HCT116 (cell line): ENCODE measurements at regions not wholly inside any gene's neighbourhood (a gene's known extent, or its start where the extent isn't known, plus 50 kb on each side); places are given as distances from the start of the nearest gene placed in this dataset.

Experiments
- ATAC-seq: fragments of 200-7000 bp; cut with Tn5 transposase; 2 replicates; pipeline ENCODE4 v1.9.1; 2020; ENCODE audit warnings: mild to moderate bottlenecking, moderate library complexity
- BruUV-seq: library from RNA; stranded (reverse); fragments of 400-500 nt; replicated peaks from 2 replicates; lab custom pipeline; 2021; lab: Mats Ljungman, UMichigan
- CTCF ChIA-PET: fragments of 300-600 bp; sonication (Branson Sonifier 250); formaldehyde crosslinking; loops from one replicate; lab custom pipeline; 2021; ENCODE audit warnings: antibody characterized with exemption; lab: Charles Lee
- POLR2A ChIA-PET: fragments of 300-600, 350-600 bp; sonication (Branson Sonifier 250); formaldehyde crosslinking; loops from one replicate; lab custom pipeline; 2021; ENCODE audit warnings: antibody characterized with exemption; lab: Charles Lee
- RAD21 ChIA-PET, 2 experiments: fragments of 300-600 bp; sonication (Branson Sonifier 250); formaldehyde crosslinking; loops; one replicate each; lab custom pipeline; 2023; ENCODE audit warnings: low total read pairs in 2 of 2; ENCODE audit not compliant: uncharacterized antibody in 2 of 2, unreplicated experiment in 2 of 2, low non-redundant PET in 1 of 2; lab: Charles Lee
- DNase-seq: peaks from one replicate; pipeline ENCODE4 v3.0.0-alpha.2; 2010; ENCODE audit warnings: low read depth, low spot score
- H2AFZ ChIP-seq: fragments of 200-600 bp; shearing (Covaris generic), sonication (generic); 2 replicates; pipeline ENCODE4 v1.6.1; 2017; ENCODE audit warnings: low read depth, mixed run types, mixed read lengths, antibody characterized with exemption, low read length; ENCODE audit not compliant: poor library complexity, severe bottlenecking
- H3K27ac ChIP-seq: 2 replicates; pipeline ENCODE4 v1.5.1; 2012; ENCODE audit warnings: low read depth, low read length
- H3K27me3 ChIP-seq: fragments of 200-600 bp; sonication (generic); 2 replicates; pipeline ENCODE4 v1.6.1; 2016; ENCODE audit warnings: mixed run types, low read length, mixed read lengths; ENCODE audit not compliant: insufficient read depth
- H3K36me3 ChIP-seq, 2 experiments: fragments of 200-500 bp in 1 of 2; fragments of 200-600 bp in 1 of 2; sonication (Bioruptor generic) in 1 of 2; sonication (generic) in 1 of 2; 2 replicates each; pipeline versions ENCODE4 v1.5.1 to v1.6.1; 2014 to 2016; ENCODE audit warnings: low read length in 2 of 2, inconsistent platforms in 1 of 2, mixed read lengths in 1 of 2, mixed run types in 1 of 2; ENCODE audit not compliant: insufficient read depth in 2 of 2, control insufficient read depth in 1 of 2
- H3K4me1 ChIP-seq, 2 experiments: fragments of 200-600 bp in 1 of 2; sonication (generic) in 1 of 2; 2 replicates each; pipeline versions ENCODE4 v1.5.1 to v1.6.1; 2012 to 2017; ENCODE audit warnings: low read length in 2 of 2, inconsistent platforms in 1 of 2, mild to moderate bottlenecking in 1 of 2, mixed read lengths in 1 of 2, mixed run types in 1 of 2, moderate library complexity in 1 of 2; ENCODE audit not compliant: insufficient read depth in 2 of 2, control insufficient read depth in 1 of 2
- H3K4me2 ChIP-seq: fragments of 200-600 bp; sonication (generic); 2 replicates; pipeline ENCODE4 v1.6.1; 2017; ENCODE audit warnings: mixed run types, low read length, mixed read lengths
- H3K4me3 ChIP-seq, 2 experiments: fragments of 200-600 bp in 1 of 2; sonication (generic) in 1 of 2; replicated peaks in 1 of 2; 2 replicates each; pipeline ENCODE4 v1.5.1; 2011 to 2016; ENCODE audit warnings: low read length in 2 of 2, control low read depth in 1 of 2, low read depth in 1 of 2, mild to moderate bottlenecking in 1 of 2, mixed read lengths in 1 of 2, mixed run types in 1 of 2
- H3K79me2 ChIP-seq: fragments of 200-600 bp; sonication (generic); 2 replicates; pipeline ENCODE4 v1.6.1; 2017; ENCODE audit warnings: mild to moderate bottlenecking, mixed run types, low read length, moderate library complexity, mixed read lengths; ENCODE audit not compliant: insufficient read depth
- H3K9ac ChIP-seq: fragments of 200-600 bp; sonication (generic); 2 replicates; pipeline ENCODE4 v1.6.1; 2016; ENCODE audit warnings: low read length, mixed read lengths
- H3K9me2 ChIP-seq: fragments of 200-600 bp; sonication (generic), shearing (Covaris generic); 2 replicates; pipeline ENCODE4 v1.6.1; 2017; ENCODE audit warnings: mixed run types, mild to moderate bottlenecking, moderate library complexity; ENCODE audit not compliant: insufficient read depth
- H3K9me3 ChIP-seq, 2 experiments: fragments of 200-500 bp in 1 of 2; fragments of 200-600 bp in 1 of 2; sonication (Bioruptor generic) in 1 of 2; sonication (generic) in 1 of 2; 2 replicates each; pipeline ENCODE4 v1.6.1; 2014 to 2017; ENCODE audit warnings: low read length in 2 of 2, mixed read lengths in 2 of 2, inconsistent platforms in 1 of 2, low read depth in 1 of 2, mild to moderate bottlenecking in 1 of 2, mixed run types in 1 of 2, moderate library complexity in 1 of 2; ENCODE audit not compliant: control insufficient read depth in 1 of 2, insufficient read depth in 1 of 2
- H4K20me1 ChIP-seq: fragments of 200-600 bp; sonication (generic), shearing (Covaris generic); 2 replicates; pipeline ENCODE4 v1.6.1; 2017; ENCODE audit warnings: mixed run types, mild to moderate bottlenecking, moderate library complexity; ENCODE audit not compliant: insufficient read depth
- ATF3 ChIP-seq: IDR thresholded peaks from 2 replicates; pipeline ENCODE4 v1.6.1; 2012
- ELF1 ChIP-seq: IDR thresholded peaks from 2 replicates; pipeline ENCODE4 v1.6.1; 2012; ENCODE audit warnings: low read depth, borderline replicate concordance
- EZH2phosphoT487 ChIP-seq: fragments of 200-600 bp; IDR thresholded peaks from 2 replicates; pipeline ENCODE4 v1.6.1; 2018; ENCODE audit warnings: antibody characterized with exemption, borderline replicate concordance
- FOSL1 ChIP-seq: IDR thresholded peaks from 2 replicates; pipeline ENCODE4 v1.6.1; 2012; ENCODE audit warnings: low read depth
- MAX ChIP-seq: IDR thresholded peaks from 2 replicates; pipeline ENCODE4 v1.6.1; 2012
- POLR2AphosphoS5 ChIP-seq: IDR thresholded peaks from 2 replicates; pipeline ENCODE4 v1.6.1; 2011; ENCODE audit warnings: mild to moderate bottlenecking, low read depth, low read length, moderate library complexity
- RAD21 ChIP-seq: IDR thresholded peaks from 2 replicates; pipeline ENCODE4 v1.6.1; 2012; ENCODE audit warnings: low read depth, mild to moderate bottlenecking
- SIN3A ChIP-seq: IDR thresholded peaks from 2 replicates; pipeline ENCODE4 v1.6.1; 2012; ENCODE audit warnings: low read depth
- SP1 ChIP-seq: IDR thresholded peaks from 2 replicates; pipeline ENCODE4 v1.6.1; 2012; ENCODE audit warnings: low read depth
- YY1 ChIP-seq: IDR thresholded peaks from 2 replicates; pipeline ENCODE4 v1.6.1; 2011; ENCODE audit warnings: low read length, low read depth, moderate library complexity, mild to moderate bottlenecking; ENCODE audit not compliant: insufficient replicate concordance; ENCODE audit errors: extremely low read depth
- ZFX ChIP-seq: fragments of 450-650 bp; IDR thresholded peaks from 2 replicates; pipeline ENCODE4 v1.6.1; 2017
- intact Hi-C: fragments of 100-400 bp; cut with micrococcal nuclease; formaldehyde crosslinking; loops from 2 replicates; pipeline ENCODE4 v1.10.0; 2022
- TF ChIP-seq, protein P1 (sequence below): IDR thresholded peaks from 2 replicates; pipeline ENCODE4 v1.6.1; 2012; ENCODE audit warnings: low read depth

DNA sequence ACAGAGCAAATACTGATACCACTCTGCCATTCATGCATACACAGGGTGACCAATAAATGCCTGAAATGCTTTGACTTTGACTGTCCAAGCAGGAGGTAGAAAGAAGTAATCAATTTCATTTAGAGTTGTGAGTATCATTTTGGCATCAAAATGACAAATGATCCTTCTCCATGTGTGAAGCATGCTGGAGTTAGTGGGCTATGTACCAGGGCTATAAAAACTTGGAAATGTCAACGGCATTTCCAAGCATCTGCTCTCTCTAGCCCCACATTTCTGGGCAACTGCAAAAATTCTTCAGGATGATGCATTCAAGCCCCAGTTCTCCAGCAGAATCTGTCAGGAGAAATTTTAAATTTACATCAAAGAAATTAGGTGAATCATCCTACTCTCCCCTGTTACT is 208.4 kb upstream of the PTBP2 start:
- POLR2A ChIA-PET = no interaction called here
- no peaks in the 10 kb centered on the region for H3K27me3 ChIP-seq
- H4K20me1 ChIP-seq = no peaks in the 10 kb centered on the region
- H2AFZ ChIP-seq = no peak overlapping the region
- no peak overlapping the region for H3K4me2 ChIP-seq
- CTCF ChIA-PET = no interaction called here
- no peak overlapping the region for H3K4me3 ChIP-seq
- intact Hi-C loops = no loop called here
- RAD21 ChIA-PET = no interaction called here
- no peaks in the 10 kb centered on the region for H3K79me2 ChIP-seq
- H3K9me2 ChIP-seq = no peaks in the 10 kb centered on the region
- H3K36me3 ChIP-seq = no peaks in the 10 kb centered on the region
- ATAC-seq (no peak), DNase-seq (no peak)
- no peak for TF ChIP-seq SIN3A
- TF ChIP-seq MAX = no peak
- no peak for TF ChIP-seq ZFX
- no peak for TF ChIP-seq EZH2phosphoT487
- TF ChIP-seq POLR2AphosphoS5 = no peak
- no peak for TF ChIP-seq ATF3
- TF ChIP-seq SP1 = no peak
- TF ChIP-seq FOSL1 = no peak
- no peak for TF ChIP-seq YY1
- no peak for TF ChIP-seq RAD21
- TF ChIP-seq, protein P1, sequence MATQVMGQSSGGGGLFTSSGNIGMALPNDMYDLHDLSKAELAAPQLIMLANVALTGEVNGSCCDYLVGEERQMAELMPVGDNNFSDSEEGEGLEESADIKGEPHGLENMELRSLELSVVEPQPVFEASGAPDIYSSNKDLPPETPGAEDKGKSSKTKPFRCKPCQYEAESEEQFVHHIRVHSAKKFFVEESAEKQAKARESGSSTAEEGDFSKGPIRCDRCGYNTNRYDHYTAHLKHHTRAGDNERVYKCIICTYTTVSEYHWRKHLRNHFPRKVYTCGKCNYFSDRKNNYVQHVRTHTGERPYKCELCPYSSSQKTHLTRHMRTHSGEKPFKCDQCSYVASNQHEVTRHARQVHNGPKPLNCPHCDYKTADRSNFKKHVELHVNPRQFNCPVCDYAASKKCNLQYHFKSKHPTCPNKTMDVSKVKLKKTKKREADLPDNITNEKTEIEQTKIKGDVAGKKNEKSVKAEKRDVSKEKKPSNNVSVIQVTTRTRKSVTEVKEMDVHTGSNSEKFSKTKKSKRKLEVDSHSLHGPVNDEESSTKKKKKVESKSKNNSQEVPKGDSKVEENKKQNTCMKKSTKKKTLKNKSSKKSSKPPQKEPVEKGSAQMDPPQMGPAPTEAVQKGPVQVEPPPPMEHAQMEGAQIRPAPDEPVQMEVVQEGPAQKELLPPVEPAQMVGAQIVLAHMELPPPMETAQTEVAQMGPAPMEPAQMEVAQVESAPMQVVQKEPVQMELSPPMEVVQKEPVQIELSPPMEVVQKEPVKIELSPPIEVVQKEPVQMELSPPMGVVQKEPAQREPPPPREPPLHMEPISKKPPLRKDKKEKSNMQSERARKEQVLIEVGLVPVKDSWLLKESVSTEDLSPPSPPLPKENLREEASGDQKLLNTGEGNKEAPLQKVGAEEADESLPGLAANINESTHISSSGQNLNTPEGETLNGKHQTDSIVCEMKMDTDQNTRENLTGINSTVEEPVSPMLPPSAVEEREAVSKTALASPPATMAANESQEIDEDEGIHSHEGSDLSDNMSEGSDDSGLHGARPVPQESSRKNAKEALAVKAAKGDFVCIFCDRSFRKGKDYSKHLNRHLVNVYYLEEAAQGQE = no peak
- no peak for TF ChIP-seq ELF1
- no peak overlapping the region for H3K9ac ChIP-seq
- H3K4me1 ChIP-seq = no peaks in the 10 kb centered on the region
- no peak overlapping the region for H3K27ac ChIP-seq
- no peaks in the 10 kb centered on the region for H3K9me3 ChIP-seq
- BruUV-seq = no TSS peak
